Activated T-cell treated with anti-CD3 and anti-CD28 coated beads for 24 hours (primary cell): ENCODE measurements at regions not wholly inside any gene's neighbourhood (a gene's known extent, or its start where the extent isn't known, plus 50 kb on each side); places are given as distances from the start of the nearest gene placed in this dataset.

Experiments used
- DNase-seq: peaks from one replicate; pipeline ENCODE4 v3.0.0-alpha.2; 2020; ENCODE audit warnings: low read depth

DNA sequence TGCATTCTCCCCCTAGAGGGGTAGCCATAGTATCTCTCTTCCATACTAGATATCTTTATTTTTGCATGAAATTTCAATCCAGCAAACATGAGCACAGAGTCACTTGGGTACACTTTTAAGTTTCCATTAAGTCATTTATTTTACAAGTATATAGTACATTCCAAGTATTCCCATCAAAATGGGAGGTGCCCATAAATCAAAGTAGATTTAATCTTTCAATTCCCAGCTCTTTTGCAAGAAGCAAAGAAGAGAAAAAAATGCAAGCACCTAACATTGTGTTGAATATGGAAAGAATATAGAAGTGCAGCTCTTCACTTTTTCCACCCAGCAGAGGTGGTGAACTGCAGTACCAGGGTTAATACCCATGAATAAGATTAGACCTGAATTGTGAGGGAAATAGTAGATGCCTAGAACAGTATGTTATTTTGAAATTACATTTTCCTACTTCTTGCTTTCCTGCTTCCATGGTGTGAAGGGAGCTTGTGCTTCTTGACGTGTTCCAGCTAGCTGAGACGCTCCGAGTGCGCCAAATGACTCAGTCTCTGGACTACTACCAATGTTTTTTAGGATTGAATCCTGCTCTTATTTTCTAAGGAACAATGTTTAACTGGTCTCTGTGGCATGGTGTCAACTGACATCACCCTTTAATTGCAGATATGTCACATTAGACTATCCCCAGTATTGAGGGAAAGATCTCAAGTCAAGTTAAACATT is 151.1 kb upstream of the MAF start:
- DNase-seq: no peak

DNA sequence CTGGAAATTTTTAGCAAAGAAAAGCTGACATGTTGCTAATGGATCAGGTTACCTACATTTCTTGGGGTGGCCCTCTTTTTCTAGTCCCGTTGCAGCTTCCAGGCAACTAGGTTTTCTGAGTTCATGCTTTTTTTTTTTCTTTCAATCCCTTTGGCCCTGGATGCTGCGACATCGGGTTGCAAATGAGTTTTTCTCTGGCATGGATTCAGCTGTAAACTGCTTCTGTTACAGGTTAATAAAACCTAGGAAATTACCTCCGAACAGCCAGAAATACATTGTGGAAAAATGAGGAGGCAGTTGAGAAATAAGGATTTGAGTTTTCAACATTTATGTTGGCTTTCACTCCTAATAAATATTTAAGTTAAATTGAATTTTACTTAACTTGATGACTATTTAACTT is 149.8 kb upstream of the MAF start:
- no peak for DNase-seq

DNA sequence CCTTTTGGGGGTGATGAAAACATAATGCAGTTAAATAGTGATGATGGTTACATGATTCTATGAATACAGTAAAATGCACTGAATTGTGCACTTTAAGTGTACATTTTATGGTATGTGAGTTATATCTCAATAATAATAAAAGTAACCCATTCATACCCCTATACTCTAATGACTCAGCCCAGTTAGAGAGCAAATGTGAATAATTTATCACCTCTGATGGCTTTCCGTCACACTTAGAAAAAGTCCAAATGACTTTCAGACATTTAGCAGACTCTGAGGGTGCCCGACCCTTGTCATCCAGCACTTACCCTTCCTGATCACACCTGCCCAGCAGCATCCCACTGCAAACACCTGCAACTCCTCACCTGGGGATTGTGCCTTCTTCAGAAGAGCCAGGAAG is 148.1 kb upstream of the MAF start:
- no peak for DNase-seq

DNA sequence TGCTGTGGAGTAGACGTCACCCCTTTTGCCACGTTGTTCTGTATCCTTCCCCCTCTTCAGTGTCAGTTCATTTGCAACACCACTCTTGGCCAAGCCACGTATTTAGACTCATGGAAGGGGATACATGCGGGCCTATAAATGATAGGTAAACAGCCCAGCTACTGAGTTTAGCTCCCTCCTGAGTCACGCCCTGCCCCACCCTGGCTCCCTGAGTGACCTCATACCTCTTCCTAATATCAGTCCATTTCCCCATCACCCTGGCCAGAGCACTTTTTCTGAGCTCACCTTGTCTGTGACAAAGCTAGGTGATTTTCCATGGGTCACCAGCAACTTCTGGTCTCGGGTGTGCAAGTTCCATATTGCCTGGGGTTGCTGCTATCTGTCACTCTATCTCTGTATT is 147.2 kb upstream of the MAF start:
- no peak for DNase-seq

DNA sequence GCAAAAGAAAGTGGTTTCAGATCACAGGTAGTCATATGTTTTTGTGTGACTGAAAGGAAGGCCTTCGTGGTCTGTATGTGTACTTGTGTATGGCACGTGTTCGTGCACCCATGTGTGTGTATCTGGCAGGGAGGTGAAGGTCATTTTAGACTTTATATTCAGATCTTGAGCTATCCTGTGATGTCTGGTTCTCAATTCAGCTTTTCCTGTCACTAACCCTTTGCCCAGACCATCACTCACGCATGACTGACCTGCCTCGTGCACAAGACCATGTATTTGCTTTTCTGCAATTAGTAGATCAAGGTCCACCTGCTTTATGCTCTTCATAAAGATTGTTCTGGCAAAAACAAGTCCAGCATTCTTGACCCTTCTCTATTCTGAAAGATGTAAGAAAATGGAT is 139.7 kb upstream of the MAF start:
- DNase-seq: no peak

DNA sequence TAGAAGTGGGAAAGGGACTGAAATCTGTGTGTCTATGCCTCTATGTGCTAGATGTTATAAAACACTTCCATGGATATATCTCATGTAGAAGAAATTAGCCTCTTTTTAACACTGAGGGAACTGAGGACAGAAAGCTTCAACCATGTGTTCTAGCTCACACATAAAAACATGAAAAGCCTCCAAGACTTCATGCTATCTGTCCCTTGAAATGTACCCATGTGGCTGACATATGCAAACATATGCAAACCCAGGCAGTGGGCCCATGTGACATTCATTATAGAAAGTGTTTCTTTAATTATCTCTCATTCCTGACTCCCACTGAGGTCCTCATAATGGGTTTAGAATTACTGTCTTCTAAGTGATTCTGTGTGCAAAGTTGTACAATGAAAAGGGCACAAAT is 134.7 kb upstream of the MAF start:
- no peak for DNase-seq

DNA sequence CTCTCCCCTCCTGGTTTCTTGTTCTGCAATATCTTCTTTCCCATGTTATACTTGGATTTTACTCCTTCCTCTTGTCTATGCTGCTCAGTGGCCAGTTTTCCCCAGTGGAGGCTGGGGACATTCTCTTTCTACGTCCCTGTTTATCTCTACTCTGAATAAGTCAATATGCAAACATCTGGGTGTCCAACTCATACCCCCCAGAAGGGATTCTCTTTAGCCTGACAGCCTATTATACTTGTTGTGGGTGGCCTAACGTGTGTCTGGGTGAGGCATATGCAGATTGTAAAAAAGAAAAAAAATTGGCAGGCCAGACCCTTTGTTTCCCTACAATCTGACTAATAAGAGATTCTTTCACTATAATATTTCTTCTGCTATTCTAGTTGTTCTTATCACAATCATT is 134.2 kb upstream of the MAF start:
- no peak for DNase-seq

DNA sequence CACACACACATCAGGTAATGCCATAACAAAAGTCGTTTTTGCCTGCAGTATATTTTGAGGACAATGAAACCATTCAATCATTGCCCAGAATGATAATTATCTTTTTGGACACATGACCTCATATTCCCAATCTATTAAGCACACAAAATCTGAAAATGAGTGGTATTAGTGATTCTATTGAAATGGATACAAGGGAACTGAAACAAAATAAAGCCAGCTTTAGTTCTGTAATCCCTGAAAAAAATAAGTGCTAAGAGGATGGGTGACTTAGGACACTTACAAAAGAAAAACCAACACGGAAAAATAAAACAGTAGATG is 128.3 kb upstream of the MAF start:
- no peak for DNase-seq

DNA sequence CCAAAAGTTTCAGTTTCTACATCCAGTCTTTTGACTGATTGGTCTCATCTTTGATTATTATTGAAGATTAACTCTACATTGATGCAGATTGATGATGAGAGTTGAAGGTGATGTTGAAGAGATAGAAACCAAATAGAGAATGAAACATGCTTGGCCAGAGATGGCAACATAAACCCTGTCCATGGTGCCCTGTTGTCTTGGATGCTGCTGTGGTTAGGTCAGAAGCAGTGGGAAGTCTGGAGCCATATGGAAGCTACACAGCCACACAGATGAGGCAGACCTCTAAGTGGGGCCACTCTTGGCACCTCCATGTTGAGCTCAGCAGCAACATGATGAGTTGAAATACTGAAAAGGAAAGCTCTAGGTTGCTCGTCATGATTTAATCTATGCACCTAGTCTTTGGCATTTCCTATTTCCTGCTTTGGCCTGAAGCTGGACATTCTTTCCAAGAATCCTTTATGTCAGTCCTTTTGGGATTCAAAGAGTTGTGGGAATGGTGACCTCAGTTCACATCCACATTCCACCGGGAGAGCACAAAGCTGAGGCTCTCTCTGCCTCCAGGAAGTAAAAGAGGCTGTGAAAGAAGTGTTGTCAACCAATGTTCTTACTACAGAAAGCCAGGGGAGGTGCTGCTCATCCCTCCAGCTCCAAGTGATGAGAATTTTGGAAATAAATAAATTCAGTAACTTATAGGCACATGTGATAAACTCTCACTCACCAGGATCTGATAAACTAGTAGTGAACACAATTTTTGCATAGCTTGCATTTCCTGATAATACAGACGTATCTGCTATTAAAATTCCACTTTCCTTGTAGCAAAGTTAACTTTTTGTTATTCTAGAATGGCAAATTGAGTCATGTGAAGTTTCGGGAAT is 127.7 kb upstream of the MAF start:
- DNase-seq: no peak

DNA sequence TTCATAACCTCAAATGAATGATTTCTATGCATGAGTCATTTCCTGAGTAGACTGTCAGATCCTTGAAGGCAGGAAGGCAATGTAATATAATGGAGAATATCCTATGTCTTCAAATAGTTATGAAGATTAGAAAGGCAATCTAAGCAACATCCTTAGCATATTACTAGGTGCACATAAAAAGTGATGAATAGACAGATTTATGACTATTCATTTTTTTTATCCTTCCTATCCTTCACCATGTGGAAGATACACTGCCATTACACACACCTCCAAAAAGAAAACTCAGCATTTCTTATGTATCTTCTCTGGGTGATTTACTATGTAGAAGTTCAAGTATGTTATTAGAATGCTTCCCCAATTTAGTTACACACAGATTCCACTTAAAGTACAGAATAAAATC is 126.4 kb upstream of the MAF start:
- no peak for DNase-seq

DNA sequence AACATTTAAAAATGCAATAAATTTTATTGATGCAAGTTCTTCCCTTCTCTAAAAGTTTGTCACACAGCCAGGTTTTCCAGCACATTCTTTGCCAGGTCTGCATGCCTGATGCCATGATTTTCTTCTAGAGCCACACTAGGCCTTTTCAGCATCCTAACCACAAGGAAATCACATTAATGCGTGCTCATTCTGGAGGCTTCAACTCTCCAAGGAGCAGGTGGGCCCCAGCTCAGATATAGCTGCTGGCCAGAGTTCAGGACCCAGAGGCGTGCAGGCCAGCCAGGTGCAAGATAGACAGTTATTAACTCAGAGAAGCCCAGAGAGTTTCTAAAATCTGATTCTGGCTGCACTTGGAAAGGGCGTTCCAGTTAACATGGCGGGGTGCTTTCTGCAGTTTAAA is 124.5 kb upstream of the MAF start:
- DNase-seq: no peak

DNA sequence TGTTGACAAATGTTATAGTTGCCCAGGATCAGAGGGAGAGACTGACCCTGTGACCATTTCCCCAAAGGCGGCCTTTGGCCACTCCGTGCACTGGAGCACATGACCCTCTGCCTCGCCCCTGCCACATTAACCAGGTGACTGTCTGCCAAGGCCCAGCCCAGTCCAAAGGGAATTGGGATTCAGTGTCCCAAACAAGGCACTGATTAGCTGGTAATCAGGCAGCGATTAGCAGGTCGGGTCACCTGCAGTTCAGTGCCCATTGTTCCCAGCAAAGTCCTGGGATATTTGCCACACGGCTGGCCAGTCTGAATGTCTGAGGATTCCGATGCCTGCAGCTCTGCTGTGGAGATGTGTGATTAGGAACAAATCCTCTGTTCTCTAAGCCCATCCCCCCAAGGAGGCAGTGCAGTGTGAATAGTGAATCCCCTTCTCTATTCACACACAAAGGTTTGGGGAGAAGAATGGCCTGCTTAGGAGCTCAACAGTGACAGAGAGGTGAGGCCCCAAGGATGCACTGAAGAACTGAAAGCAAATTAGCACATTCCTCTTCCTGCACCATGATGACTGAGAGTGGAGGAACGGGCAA is 123.1 kb upstream of the MAF start:
- no peak for DNase-seq

DNA sequence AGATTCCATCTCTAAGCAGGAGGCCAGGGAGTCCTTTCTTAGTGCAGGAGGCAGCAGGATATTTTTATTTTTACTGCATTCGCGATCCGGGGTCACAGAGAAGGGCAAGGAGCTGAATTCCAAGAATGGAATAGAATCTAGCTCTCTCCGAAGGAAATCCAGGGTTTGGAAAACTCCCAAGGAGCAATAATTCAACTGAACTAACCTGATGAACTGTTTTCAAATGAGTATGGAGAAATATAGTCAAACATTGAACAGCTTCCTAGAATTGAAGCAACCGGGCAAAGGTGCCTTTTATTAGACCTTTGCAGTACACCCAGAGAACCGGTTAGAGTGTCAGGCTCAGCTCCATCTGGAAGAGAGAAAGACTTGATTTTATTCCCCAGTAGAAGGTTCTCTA is 120.7 kb upstream of the MAF start:
- DNase-seq: no peak

DNA sequence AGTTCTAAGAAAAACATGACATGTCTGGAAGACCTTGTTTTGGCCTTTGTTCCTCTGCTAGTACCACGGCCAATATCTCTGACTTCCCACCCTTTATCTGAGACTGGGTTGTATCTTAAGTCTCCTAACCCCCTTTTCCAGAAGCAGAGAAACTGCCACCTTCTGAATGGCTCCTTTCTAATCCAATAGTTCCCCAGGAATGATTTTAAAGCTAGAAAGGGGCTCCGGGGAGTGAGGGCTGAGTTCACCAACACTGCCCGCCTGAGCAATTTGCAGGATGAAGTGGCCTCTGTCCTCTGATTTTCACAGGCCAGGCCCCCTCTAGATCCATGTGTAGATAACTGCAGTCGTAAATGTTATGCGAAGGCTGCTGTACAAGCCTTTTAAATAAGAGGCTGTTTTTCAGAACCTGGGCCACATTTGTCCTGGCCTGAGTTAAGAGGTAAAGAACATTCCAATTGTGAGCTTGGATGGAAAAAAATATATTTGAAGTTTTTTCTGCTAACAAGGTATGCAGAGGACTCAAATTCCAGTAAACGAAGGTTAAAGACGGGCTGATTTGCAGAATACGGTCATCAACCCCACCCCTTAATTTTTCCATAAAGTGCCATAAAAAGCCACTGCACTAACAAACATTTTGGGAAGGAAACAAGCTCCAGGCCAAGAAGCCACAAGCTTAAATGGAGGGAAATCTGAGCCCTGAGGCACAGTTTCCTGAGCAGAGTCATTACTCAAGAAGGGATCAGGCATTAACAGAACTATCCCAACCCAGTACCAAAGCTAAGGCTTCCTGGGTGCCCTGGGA is 117.0 kb upstream of the MAF start:
- no peak for DNase-seq

DNA sequence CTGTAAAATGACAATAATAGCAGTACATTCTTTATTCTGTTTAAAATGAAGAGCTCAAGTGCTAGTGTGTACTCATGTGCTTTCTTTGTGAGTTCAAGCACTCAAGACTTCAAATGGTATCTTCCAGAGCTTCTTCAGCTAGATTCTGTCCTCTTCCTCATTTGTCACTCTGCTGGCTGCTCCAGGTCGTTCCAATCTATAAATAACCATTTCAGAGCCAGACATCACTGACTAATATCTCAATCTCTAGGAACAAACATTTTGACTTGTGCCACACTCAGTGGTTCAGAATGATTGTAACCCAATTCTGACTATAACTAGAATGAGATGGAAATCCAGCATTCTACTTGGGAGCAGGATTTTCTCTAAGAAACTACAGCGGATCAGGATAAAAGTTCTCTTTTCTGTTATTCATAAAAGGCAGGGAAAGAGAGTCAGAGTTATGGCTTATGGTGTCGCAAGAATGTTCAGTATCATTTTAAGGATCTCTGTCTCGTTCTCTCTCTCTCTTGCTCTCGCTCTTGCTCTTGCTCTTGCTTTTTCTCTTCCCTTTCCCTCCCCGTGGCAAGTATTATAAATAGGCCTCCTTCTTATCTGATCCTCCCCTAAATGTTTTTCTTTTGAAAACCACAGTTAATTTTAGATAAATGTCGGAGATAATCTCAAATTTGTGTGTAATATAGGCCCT is 116.3 kb upstream of the MAF start:
- no peak for DNase-seq

DNA sequence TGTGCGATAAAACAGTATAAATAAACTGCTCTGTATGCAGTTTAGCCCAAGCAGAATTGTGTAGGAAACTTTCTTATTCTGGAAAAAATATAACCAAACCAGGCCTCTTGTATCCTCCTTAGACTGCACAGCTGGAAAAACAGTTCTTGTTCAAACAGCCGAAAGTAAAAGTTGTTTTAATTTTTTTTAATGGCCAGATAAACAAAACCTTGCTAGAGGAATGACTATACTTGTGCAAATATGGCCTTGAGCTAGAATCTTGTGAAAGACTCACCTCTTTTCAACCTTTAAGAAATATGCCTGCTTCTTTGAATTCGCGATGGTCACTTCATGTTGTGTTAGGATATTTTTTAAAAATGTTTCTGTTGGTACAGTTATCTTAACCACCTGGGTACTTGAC is 114.5 kb upstream of the MAF start:
- DNase-seq: no peak

DNA sequence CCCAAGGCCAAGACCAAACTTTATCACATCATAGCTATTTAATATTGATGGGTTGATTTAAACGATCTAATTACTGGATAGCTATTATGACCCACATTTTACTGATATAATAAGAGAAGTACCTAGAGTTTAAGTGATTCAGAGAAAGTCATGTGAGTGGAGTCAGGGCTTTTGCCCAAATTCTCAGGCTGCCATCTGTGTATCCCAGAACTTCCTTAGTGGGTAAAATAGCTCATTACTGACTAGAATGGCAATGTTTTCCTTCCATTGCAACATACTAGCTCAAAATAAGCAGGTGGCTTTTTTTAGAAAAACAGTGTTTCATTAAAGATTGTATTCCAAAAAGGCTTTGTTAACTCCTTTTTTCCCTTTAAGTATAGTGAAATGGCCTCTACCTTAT is 113.9 kb upstream of the MAF start:
- DNase-seq: no peak

DNA sequence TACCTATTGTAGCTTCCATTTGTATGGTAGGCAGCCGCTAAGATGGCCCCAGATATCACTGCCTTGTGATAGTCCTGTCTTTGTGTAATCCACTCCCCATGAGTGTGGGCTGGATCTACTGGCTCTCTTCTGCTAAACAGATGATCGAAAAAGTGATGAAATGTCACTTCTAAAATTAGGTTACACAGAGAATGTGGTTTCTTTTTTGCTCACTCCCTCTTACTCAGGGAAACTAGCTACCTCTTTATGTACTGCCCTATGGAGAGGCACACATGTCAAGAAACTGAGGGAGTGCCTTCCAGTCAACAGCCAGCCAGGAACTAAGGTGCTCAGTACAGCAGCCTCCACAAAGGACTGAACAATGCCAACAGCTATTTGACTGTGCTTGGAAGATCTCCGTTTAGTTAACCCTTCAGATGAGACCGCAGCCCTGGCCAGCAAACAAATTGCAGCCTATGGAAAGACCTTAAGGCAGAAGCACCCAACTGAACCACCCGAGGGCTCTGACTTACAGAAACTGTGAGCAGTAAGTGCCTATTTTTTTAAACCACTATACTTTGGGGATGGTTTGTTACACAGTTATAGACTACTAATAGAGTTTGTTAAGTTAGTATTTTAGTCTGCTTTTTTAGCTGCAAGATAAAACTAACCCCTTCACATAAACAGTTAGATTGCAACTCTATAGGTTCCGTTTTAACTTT is 113.2 kb upstream of the MAF start:
- DNase-seq: no peak

DNA sequence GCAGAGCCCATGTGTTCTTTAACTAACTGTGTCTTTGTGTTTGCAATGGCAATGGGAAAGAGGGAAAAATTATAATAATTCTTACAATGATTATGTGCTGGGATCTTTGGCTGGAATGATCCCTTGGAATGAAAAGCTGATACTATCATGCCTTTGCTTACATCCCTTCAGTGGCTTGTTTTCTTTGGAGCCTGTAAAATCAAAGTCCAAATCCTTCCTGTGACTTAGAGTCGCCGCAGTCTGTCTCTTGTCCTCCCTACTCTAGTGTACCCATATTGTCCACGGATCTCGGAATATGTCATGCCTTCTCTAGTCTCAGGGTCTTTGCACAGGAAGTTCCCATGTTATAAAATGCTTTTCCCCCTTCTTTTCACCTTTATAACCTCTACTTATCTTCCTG is 111.7 kb upstream of the MAF start:
- DNase-seq: no peak

DNA sequence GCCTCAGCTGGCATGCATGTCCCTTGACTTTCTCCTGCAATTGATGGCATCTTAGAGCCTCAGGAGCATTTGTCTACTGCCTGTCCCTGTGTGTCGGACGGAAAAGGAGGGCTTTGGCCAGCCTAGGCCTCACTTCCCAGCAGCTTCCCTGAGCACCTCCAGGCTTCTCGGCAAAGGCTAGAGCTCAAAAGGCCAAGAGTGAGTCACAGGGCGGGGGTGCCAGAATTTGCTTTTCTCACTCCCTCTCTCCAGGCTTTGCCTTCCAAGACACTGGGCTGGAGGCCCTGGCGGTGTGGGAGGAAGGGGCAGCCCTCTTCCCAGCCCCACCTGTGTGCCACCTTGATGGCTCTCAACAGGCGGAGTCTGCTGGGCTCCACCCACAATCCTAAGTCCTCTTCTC is 107.3 kb upstream of the MAF start:
- DNase-seq: no peak

DNA sequence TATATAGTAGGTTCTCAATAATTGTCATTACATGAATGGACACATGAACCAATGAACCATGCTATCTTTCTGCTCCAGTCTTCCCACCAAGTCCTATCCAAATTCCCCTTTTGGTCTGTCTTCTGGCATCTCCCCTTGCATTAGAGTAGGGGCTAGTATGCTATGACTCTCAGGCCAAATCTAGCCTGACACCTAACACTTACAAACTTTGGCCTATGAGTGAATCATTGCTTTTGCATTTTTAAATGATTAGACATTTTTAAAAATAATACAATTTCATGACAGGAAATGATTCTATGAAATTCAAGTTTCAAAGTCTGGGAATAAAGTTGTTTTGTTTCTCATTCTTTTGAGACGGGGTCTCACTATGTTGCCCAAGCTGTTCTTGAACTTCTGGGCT is 102.5 kb upstream of the MAF start:
- DNase-seq: no peak

DNA sequence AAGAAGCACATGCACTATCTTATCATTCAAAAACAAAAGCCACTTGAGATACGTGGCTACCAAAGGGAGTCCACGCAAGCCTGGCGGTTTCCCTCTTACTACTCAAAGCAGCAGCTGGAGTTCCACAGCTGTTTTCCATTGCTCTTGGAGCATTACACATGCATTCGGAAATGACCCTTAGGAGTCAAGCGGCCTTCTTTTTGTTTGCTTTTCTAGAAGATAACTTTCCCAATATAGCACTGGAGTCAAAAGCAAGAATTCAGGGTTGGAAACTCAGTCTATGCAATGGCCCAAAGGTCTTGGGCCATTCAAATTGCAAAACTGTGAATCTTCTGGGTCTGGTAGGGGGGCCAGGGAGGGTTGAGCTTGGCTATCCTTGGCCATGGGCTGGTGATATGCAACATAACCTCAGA is 97.8 kb upstream of the MAF start:
- DNase-seq: no peak
